Stimulated activated CD4-positive, alpha-beta T cell treated with anti-CD3 and anti-CD28 coated beads, TNF-alpha, amount 100 ng/mL, for 24 hours (primary cell): ENCODE measurements at regions not wholly inside any gene's neighbourhood (a gene's known extent, or its start where the extent isn't known, plus 50 kb on each side); places are given as distances from the start of the nearest gene placed in this dataset.

Experiments used
- DNase-seq, 3 experiments: peaks; one replicate each; pipeline ENCODE4 v3.0.0-alpha.2; 2020; ENCODE audit warnings: low read depth in 3 of 3

DNA sequence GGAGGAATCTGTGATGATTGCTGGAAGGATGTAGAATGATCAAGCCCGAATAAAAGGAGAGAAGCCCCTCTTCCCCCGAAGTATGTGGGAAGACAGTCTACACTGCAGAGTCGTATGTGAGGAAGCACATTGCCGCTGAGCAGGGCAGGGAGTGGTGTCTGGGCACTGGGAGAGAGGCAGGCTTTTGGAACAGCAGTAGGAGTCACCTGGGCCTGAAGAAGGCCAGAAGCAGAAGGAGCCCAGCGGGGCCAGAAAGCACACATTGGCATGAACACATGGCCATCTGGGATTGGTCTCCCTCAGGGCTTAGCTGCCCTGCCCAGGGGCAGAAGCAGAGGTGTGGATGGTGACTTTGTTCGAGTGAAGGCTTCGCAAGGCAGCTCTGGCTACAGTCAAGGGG lies 162.8 kb downstream of the ERCC6L2 start:
- DNase-seq, result no peak

DNA sequence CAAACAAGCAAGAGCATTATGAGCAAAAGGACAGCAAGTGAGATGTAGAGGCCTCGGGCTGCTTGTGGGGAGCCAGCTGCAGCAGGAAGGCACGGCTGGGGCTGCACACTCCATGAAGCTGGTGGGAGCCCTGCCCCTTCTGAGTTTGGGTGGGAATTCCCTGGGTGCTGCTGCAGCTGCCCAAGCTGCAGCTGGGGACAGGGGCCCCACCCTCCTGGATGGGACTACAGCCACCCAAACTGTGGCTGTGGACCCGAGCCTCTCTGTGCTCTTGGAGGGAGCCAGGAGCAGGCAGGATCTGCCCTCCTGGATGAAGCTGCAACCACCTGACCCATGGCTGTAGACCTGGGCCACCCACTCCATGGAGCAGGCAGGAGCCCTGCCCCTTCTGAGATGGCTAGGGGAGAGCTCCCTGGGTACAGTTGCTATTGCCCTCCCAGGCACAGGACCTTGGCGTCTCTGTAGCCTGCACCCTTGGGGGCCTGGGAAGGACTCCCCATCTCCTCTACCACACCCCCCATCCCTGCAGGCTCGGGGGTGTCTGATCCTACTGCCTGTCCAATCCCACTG lies 159.1 kb downstream of the ERCC6L2 start:
- DNase-seq, result no peak

DNA sequence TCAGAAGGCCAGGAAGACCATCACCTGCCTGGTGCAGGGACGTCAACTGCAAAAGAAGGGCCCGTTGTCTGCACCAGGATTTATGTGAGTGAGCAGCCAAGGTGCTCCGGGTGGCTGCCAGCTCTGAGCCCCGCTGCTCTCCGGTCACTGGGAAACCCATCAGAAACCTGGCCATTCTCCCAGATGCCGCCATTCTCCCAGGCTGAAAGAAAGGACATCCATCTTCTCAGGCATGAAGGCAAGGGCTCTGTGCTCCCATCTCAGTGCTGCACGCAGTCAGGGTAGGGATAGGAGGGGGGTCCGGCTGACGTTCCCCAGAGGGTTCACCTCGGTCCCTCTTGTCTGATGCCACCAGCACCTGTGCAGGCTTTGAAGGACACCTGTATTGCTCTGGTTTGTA lies 158.4 kb downstream of the ERCC6L2 start:
- no peak for DNase-seq

DNA sequence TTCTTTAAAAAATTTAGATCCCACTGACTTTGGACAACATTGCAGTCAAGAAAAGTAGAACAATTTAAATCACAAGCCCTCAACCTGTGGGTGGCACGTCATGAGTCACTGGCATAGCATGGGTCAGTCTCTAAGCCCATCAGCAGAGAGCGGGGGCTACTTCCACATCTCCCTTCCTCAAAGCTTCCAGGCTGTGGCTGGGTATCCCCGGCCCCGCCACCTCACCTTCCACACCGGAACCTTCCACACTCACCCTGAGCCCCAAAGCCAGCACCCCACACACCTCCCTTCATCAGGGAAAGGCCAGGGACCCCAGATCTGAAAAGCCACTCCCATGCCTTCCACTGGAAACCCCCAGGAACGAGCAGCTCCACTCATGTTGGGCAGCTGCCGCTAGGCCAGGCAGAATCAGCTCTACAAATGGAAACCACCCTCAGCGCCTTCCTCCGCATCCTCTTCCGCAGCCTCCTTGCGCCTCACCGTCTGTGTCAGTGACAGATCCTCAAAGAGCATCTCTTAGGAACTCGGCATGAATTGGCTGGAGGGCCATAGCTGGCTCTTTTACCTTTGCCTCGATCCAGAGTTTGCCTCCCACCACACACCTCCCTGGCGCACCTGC lies 156.5 kb downstream of the ERCC6L2 start:
- no peak for DNase-seq

DNA sequence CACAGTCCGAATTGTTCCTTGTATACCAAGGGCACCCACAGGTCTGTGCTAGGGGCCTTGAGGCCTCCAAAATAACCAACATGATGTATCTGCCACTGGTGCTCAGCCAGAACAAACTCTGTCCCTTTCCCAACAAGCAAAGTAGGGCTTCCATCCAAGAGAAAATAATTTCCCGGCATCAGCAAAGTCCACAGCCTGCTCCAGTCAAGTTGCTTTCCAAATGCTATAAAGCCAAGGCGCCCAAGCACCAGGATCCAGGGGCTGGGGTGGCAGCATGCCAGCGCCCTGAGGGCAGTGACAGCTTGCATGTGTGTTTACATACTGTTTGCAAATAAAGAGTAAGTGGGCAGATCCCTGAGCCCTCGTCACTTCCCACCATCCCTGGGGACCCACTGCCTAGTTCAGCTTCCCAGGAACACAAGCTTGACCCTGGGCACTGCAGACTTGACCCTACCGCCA lies 155.9 kb downstream of the ERCC6L2 start:
- DNase-seq, result no peak

DNA sequence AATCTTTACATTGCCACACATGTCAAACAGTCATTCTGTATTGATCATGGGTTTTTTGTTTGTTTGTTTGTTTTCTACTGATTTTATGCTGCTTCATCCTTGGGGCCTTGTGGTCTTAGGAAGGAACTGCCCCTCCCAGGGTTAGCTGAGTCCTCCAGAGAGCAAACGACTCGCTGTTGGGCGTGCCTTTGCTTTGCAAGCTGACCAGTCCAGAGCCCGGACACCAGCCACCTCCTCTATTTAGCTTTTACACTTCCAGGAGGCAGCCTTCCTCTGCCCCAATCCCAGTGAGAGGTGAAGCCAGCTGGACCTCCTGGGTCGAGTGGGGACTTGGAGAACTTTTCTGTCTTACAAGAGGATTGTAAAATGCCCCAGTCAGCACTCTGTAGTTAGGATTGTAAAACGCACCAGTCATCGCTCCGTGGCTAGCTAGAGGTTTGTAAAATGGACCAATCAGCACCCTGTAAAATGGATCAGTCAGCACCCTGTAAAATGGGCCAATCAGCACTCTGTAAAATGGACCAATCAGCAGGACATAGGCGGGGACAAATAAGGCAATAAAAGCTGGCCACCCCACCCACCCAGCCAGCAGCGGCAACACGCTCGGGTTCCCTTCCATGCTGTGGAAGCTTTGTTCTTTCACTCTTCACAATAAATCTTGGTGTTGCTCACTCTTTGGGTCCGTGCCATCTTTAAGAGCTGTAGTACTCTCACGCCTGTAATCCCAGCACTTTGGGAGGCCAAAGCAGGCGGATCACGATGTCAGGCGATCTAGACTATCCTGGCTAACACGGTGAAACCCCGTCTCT lies 154.4 kb downstream of the ERCC6L2 start:
- DNase-seq, result no peak

DNA sequence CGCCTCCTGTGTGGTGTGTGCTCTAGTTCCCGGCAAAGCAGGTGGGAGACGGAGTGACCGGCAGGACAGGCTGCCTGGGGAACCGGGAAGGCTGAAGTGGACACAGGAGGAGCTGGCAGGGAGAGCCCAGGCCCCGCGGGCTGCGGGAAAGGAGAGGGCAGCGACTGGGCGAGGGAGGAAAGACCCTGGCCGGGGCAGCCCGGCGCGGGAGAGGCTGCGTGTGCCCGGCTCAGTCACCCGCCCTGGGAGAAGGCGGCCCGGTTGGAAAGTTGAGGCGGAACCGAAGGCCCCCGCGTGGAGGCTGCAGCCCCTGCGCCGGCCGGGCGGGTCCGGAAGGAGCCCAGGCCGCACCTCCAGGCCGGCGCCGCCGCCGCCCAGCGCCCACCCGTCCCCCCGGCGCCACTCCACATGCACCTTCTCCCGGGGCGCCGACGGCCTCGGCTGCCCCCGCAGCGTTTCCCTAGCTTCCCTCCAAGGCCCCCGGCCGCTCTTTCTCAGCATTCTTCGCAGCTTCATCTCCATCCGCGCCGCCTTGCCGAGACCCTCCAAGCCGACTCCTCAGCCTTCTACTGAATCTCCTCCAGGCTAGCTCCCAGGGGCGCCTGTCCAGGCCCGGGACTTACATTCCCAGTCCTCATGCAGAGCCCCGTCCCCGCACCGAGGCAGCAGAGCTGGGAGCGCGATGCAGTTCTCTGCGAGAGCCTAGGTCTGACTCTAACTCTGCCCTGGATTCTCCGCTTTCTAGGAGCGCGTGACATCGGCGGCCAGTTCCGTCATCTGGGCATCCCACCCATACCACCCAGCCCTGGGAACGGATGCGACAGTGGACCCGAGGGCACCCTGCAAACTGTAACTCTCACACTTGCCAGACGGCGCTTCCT lies 152.0 kb downstream of the ERCC6L2 start:
- DNase-seq, result no peak

DNA sequence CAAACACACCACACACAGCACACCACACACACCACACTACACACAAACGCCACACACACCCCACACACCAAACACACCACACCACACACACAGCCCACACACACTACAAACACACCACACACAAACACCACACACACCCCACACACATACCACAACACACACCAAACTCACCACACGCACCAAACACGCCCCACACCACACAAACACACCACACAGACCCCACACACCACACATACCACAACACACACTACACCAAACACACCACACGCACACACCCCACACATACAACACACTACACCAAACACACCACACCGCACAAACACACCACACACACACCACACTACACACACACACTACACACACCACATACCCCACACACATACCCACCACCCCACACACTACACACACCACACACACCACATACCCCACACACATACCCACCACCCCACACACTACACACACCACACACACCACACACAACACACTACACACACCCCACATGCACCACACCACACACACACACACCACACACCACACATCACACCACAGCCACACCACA lies 151.2 kb downstream of the ERCC6L2 start:
- no peak for DNase-seq

DNA sequence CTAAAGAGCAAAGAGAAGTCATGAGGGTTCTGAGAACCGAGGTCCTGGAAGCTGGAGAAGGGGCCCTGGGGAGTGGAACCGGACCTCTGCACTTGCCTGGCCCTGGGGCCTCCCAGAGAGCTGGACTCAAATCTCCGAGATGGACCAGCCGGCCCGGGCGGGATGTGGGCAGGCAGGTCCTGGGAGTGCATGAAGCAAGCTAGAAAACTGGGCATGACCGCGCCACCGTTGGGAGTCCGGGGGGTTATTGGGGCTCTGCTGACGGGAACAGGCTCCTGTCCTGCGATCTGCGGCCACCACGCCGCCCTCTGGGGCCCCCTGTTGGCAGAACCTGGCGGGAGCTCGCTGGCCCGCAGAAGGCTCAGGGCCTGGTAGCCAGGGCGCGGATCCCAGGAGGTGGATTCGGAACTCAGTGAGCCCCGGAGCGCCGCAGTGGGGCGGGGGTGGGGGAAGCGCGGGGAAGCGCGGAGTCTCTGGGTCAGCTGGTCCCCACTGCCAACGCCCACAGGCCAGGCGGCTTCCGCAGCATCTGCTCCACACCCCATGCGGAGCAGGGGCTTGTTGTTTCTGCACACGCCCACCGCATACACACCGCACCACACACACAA lies 150.6 kb downstream of the ERCC6L2 start:
- no peak for DNase-seq

DNA sequence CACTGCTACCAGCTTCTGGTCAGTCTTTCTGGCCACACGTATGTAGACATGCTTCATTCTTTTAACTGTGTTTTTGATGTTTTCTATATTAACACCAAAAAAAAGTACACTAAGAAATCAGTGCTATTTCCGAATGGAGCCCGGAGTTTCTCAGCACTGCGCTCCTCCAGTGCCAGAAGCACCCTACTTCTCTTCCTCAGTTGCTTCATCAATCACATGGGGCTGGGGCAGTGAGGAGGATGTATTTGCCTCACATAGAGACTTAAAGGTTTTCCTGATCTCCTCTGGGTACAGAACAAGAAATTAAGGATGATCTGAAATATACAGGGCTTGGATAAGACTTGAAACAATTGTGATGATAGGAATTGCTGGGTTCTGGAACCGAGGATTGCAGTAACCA lies 148.0 kb downstream of the ERCC6L2 start:
- no peak for DNase-seq

DNA sequence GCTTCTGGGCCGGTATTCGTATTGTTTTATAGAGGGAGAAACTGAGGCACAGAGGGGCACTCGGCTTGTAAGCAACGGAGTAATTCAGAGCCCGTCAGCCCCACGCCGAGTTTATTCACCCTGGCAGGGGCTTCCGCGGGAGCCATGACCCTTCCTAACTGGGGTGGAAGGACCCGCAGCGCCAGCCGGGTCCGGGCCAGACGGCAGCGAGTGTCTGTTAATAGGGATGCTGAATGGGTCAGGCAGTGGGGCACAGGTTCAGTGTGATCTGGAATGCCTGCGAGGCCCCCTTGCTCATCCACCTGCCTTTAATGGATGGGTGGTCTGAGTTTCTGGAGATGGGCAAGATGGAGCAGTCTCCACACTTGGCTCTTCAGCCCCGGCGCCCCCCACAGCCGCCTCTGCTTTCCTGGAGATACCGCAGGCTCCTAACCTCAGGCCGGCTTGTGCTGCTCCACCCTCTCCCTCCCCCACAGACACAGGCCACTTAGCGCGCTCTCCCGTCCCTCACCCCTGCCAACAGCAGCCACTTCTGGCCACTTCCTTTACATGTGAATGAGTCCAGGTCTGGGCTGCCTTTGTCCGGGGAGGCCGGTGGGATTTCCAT lies 147.1 kb downstream of the ERCC6L2 start:
- DNase-seq, result no peak

DNA sequence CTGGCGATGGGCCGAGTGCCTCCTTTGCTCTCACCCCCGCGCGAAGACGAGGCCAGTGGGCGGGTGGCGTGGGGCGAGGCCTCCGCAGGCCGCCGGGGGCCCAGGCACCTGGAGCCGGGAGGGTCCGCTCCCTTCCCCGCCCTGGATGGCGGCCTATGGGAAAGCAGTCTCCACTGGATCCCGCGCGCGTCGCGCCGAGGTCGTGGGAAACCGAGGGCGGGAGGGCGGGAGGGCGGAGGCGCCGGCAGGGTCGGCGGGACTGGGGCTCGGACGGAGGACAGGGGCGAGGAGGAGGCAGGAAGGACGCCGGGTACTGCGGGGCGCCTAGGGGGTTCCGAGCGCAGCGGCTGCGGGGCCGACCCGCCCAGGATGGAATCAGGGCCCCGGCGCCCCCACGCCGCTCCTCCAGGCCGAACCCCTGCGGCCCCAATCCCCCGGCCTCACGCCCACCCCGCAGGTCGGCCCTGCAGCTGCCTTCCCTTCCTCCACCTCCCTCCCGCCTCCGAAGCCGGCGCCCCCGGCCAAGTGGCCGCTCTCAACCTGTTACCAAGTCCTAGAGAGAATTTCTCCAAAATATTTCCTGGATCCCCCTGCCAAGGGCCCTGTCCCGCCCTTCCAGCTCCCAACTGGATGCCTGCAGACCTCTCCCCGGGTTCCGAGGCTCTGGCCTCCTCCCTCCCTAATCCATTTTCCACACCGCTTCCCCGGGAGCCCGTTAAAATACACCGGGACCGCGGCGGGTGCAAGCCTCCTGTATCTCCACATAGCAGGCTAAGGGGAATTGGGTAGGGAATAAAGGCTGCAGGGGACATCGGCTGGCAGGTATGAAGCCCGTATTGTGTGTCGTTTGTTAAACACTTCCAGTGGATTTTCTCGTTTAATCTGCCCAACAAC lies 146.3 kb downstream of the ERCC6L2 start:
- no peak for DNase-seq

DNA sequence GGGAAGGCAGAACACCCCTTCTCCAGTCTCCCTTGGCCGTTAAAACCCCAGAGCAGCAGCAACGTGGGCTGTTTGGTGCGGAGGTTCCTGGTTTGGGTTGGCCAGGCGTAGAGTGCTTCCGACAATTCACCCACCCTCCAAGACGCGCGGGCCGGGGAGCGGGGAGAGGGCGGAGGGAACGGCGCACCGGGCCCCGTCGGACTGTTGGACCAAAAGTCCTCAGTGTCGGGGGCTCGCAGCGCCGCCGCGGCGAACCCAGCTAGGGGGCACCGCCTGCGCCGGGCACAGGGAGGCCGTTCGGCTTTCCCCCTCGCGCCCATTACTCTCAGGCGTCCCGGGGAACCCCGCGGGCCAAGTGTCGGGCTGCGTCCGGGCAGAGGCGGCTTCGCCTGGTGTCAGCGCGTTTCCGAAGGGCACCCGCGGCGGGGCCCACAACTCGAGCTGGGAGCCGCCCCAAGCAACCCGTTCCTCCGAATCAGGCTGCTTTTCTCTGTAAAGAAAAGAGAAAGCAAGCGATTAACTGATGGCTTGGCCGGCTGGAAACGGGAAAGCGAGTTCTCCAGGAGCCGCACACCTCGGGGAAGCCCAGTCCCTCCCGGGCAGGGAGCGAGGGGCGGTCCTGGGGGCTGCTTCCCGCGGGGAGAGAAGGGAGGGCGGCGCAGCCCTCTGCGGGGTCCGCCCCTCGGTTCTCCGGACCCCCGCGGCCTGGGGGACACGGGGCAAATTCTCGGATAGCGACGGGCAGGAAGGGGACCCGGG lies 145.5 kb downstream of the ERCC6L2 start:
- no peak for DNase-seq

DNA sequence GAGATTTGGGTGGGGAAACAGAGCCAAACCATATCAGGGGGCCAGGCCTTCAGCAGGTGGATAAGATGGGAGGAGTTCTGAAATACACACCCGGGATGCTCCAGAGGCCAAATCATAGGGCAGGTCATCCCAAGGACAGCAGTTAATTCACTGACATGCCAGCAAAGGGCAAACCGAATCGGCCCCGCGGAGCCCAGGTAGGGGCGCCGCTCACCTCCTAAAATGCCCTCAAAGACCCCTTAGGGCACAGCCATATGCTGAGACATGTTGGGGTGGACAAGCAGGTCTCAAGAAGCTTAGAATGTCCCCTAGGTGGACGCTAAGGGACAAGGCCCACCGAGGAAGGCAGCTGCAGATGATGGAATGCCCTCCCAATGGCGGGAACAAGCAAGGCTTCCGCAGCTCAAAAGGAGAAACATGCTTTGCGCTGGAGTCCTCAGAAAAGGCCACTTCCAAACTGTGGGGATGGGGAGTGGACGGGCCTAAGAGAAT lies 144.9 kb downstream of the ERCC6L2 start:
- no peak for DNase-seq
